ENCODE measurements at regions not wholly inside any gene's neighbourhood (a gene's known extent, or its start where the extent isn't known, plus 50 kb on each side); places are given as distances from the start of the nearest gene placed in this dataset.

GRCh38 chr18:56307354-56308170, 330.8 kb downstream of the TXNL1 start:
- no peak for DNase-seq (ENCODE audit: low read depth, low spot score)
- H3K27ac ChIP-seq: no peak overlapping the region
- no peaks in the 10 kb centered on the region for H3K9me3 ChIP-seq (ENCODE audit: low read depth, low read length)
- TF ChIP-seq FOXP2 (optimal IDR thresholded peaks at IDR 0.05; ENCODE audit: control extremely low read depth, extremely low read length, insufficient read depth) (no peak), POLR2AphosphoS5 (IDR thresholded peaks at IDR 0.05; ENCODE audit: borderline replicate concordance, low read depth, low read length) (no peak), EZH2 (IDR thresholded peaks at IDR 0.05) (no peak)
- 0 out of 2 replicates have a peak overlapping the region, but pooled peaks have one; percentile 36 for H3K4me3 ChIP-seq
- no peak overlapping the region for H3K9ac ChIP-seq (ENCODE audit: insufficient read length)
- no peaks in the 10 kb centered on the region for H3K36me3 ChIP-seq (ENCODE audit: insufficient read depth, low read length)

- Histone ChIP-seq H3K9me3 (ENCODE audit: low read depth, low read length) (no peaks in the 10 kb centered on the region), H3K36me3 (ENCODE audit: insufficient read depth, low read length) (no peaks in the 10 kb centered on the region), H3K4me3 (no peak overlapping the region), H3K27ac (no peak overlapping the region), H3K9ac (ENCODE audit: insufficient read length) (no peak overlapping the region)
- no peak for TF ChIP-seq POLR2AphosphoS5 (IDR thresholded peaks at IDR 0.05; ENCODE audit: borderline replicate concordance, low read depth, low read length)
- TF ChIP-seq FOXP2 (optimal IDR thresholded peaks at IDR 0.05; ENCODE audit: control extremely low read depth, extremely low read length, insufficient read depth): no peak
- no peak for TF ChIP-seq EZH2 (IDR thresholded peaks at IDR 0.05)
- DNase-seq (ENCODE audit: low read depth, low spot score): no peak
Measured at GRCh38 chr18:56306797-56307196, 331.6 kb downstream of the TXNL1 start.

DNA sequence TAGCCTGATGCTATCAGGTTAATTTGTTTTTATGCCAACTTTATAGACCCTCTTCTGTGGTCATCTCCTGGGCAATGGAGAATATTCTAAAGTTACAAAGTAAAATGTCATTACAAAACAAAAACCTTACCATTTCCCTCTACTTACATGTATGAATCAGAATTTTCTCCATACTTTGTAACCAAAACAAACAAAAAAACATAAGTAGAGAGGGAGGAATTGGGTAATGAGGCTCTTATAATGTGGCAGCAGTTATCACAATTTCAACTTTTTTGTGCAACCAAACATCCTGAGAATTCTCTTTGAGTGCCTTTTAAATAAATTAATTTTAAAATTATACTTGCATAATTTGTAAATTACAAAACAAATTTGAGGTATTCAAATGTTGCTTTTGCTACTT, 332.8 kb downstream of the TXNL1 start:
- no peak for TF ChIP-seq POLR2AphosphoS5 (IDR thresholded peaks at IDR 0.05; ENCODE audit: borderline replicate concordance, low read depth, low read length)
- TF ChIP-seq EZH2 (IDR thresholded peaks at IDR 0.05): no peak
- no peak for TF ChIP-seq FOXP2 (optimal IDR thresholded peaks at IDR 0.05; ENCODE audit: control extremely low read depth, extremely low read length, insufficient read depth)
- no peak for DNase-seq (ENCODE audit: low read depth, low spot score)
- no peak overlapping the region for H3K9ac ChIP-seq (ENCODE audit: insufficient read length)
- H3K36me3 ChIP-seq (ENCODE audit: insufficient read depth, low read length): no peaks in the 10 kb centered on the region
- H3K27ac ChIP-seq: no peak overlapping the region
- no peaks in the 10 kb centered on the region for H3K9me3 ChIP-seq (ENCODE audit: low read depth, low read length)
- H3K4me3 ChIP-seq: no peak overlapping the region

- no peak overlapping the region for H3K27ac ChIP-seq
- H3K4me3 ChIP-seq: no peak overlapping the region
- DNase-seq (ENCODE audit: low read depth, low spot score): no peak
- H3K9ac ChIP-seq (ENCODE audit: insufficient read length): no peak overlapping the region
- H3K9me3 ChIP-seq (ENCODE audit: low read depth, low read length): no peaks in the 10 kb centered on the region
- TF ChIP-seq EZH2 (IDR thresholded peaks at IDR 0.05) (no peak), FOXP2 (optimal IDR thresholded peaks at IDR 0.05; ENCODE audit: control extremely low read depth, extremely low read length, insufficient read depth) (no peak), POLR2AphosphoS5 (IDR thresholded peaks at IDR 0.05; ENCODE audit: borderline replicate concordance, low read depth, low read length) (no peak)
- H3K36me3 ChIP-seq (ENCODE audit: insufficient read depth, low read length): no peaks in the 10 kb centered on the region
Measured at GRCh38 chr18:56302156-56302555, 336.2 kb downstream of the TXNL1 start.

- no peak overlapping the region for H3K4me3 ChIP-seq
Measured at GRCh38 chr18:56299740-56300139, 338.7 kb downstream of the TXNL1 start.

GRCh38 chr18:56298935-56299334, 339.5 kb downstream of the TXNL1 start:
- no peak overlapping the region for H3K27ac ChIP-seq
- DNase-seq (ENCODE audit: low read depth, low spot score): no peak

More at GRCh38 chr18:56299740-56300139, 338.7 kb downstream of the TXNL1 start:
- H3K36me3 ChIP-seq (ENCODE audit: insufficient read depth, low read length): no peaks in the 10 kb centered on the region
- no peak overlapping the region for H3K27ac ChIP-seq
- DNase-seq (ENCODE audit: low read depth, low spot score): no peak
- no peak overlapping the region for H3K9ac ChIP-seq (ENCODE audit: insufficient read length)
- TF ChIP-seq EZH2 (IDR thresholded peaks at IDR 0.05) (no peak), POLR2AphosphoS5 (IDR thresholded peaks at IDR 0.05; ENCODE audit: borderline replicate concordance, low read depth, low read length) (no peak), FOXP2 (optimal IDR thresholded peaks at IDR 0.05; ENCODE audit: control extremely low read depth, extremely low read length, insufficient read depth) (no peak)
- H3K9me3 ChIP-seq (ENCODE audit: low read depth, low read length): no peaks in the 10 kb centered on the region

GRCh38 chr18:56296381-56296780, 342.0 kb downstream of the TXNL1 start:
- no peaks in the 10 kb centered on the region for H3K36me3 ChIP-seq (ENCODE audit: insufficient read depth, low read length)
- no peak overlapping the region for H3K9ac ChIP-seq (ENCODE audit: insufficient read length)
- TF ChIP-seq EZH2 (IDR thresholded peaks at IDR 0.05) (no peak), FOXP2 (optimal IDR thresholded peaks at IDR 0.05; ENCODE audit: control extremely low read depth, extremely low read length, insufficient read depth) (no peak), POLR2AphosphoS5 (IDR thresholded peaks at IDR 0.05; ENCODE audit: borderline replicate concordance, low read depth, low read length) (no peak)
- H3K4me3 ChIP-seq: no peak overlapping the region
- no peaks in the 10 kb centered on the region for H3K9me3 ChIP-seq (ENCODE audit: low read depth, low read length)
- no peak overlapping the region for H3K27ac ChIP-seq
- no peak for DNase-seq (ENCODE audit: low read depth, low spot score)

More at GRCh38 chr18:56298935-56299334, 339.5 kb downstream of the TXNL1 start:
- H3K36me3 ChIP-seq (ENCODE audit: insufficient read depth, low read length): no peaks in the 10 kb centered on the region
- no peaks in the 10 kb centered on the region for H3K9me3 ChIP-seq (ENCODE audit: low read depth, low read length)
- no peak overlapping the region for H3K4me3 ChIP-seq
- TF ChIP-seq FOXP2 (optimal IDR thresholded peaks at IDR 0.05; ENCODE audit: control extremely low read depth, extremely low read length, insufficient read depth) (no peak), POLR2AphosphoS5 (IDR thresholded peaks at IDR 0.05; ENCODE audit: borderline replicate concordance, low read depth, low read length) (no peak), EZH2 (IDR thresholded peaks at IDR 0.05) (no peak)
- H3K9ac ChIP-seq (ENCODE audit: insufficient read length): no peak overlapping the region

- DNase-seq (ENCODE audit: low read depth, low spot score): no peak
- Histone ChIP-seq H3K27ac (no peak overlapping the region), H3K9me3 (ENCODE audit: low read depth, low read length) (no peaks in the 10 kb centered on the region), H3K36me3 (ENCODE audit: insufficient read depth, low read length) (no peaks in the 10 kb centered on the region), H3K9ac (ENCODE audit: insufficient read length) (no peak overlapping the region), H3K4me3 (no peak overlapping the region)
- TF ChIP-seq POLR2AphosphoS5 (IDR thresholded peaks at IDR 0.05; ENCODE audit: borderline replicate concordance, low read depth, low read length) (no peak), EZH2 (IDR thresholded peaks at IDR 0.05) (no peak), FOXP2 (optimal IDR thresholded peaks at IDR 0.05; ENCODE audit: control extremely low read depth, extremely low read length, insufficient read depth) (no peak)
Measured at GRCh38 chr18:56294484-56295183, 343.8 kb downstream of the TXNL1 start.

Measured in SK-N-MC (cell line).